Activated naive CD8-positive, alpha-beta T cell (primary cell): ENCODE measurements at regions not wholly inside any gene's neighbourhood (a gene's known extent, or its start where the extent isn't known, plus 50 kb on each side); places are given as distances from the start of the nearest gene placed in this dataset.

Source experiments
- H3K27ac Mint-ChIP-seq: one replicate; pipeline ENCODE4 v1.8.0; 2021; ENCODE audit warnings: mixed read lengths
- H3K27me3 Mint-ChIP-seq: one replicate; pipeline ENCODE4 v1.8.0; 2021; ENCODE audit warnings: mixed read lengths
- H3K36me3 Mint-ChIP-seq: one replicate; pipeline ENCODE4 v1.8.0; 2021; ENCODE audit warnings: mixed read lengths
- H3K4me1 Mint-ChIP-seq: one replicate; pipeline ENCODE4 v1.8.0; 2021; ENCODE audit warnings: low read depth, mixed read lengths
- H3K4me3 Mint-ChIP-seq: one replicate; pipeline ENCODE4 v1.8.0; 2021; ENCODE audit warnings: mild to moderate bottlenecking, mixed read lengths
- H3K9me3 Mint-ChIP-seq: one replicate; pipeline ENCODE4 v1.8.0; 2021; ENCODE audit warnings: low read depth, mixed read lengths

DNA sequence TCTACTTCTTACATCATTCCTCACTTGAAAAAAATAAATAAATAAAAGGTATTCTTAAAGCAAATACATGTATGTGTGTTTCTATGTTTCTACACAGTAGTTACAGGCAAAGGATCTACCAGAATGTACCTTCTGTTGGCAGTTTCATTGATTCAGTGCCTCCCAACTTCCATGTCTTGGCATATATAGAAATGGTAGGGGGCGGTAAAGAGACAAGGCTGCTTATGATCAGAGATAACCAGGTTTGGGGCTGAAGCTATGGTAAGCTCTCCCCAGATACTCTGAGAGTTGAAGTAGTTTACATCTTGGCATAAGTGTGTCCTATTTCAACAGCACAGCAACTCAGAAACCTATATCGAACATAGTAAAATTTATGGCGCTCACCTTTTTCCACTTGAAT is 1075.4 kb upstream of the C9orf72 start:
- no peak overlapping the region for H3K4me3 Mint-ChIP-seq

GRCh38 chr9:28650327-28650726 is 1077.0 kb upstream of the C9orf72 start:
- H3K4me3 Mint-ChIP-seq = no peak overlapping the region
- H3K4me1 Mint-ChIP-seq = no peaks in the 10 kb centered on the region
- H3K36me3 Mint-ChIP-seq = no peaks in the 10 kb centered on the region
- H3K9me3 Mint-ChIP-seq = peaks cover 7% of the 10 kb centered on the region
- no peaks in the 10 kb centered on the region for H3K27me3 Mint-ChIP-seq
- H3K27ac Mint-ChIP-seq = no peak overlapping the region

More for the DNA sequence above, 1075.4 kb upstream of the C9orf72 start:
- no peak overlapping the region for H3K27ac Mint-ChIP-seq
- H3K27me3 Mint-ChIP-seq = no peaks in the 10 kb centered on the region
- no peaks in the 10 kb centered on the region for H3K4me1 Mint-ChIP-seq
- H3K9me3 Mint-ChIP-seq = peaks cover 12% of the 10 kb centered on the region
- H3K36me3 Mint-ChIP-seq = no peaks in the 10 kb centered on the region

- no peaks in the 10 kb centered on the region for H3K27me3 Mint-ChIP-seq
- no peaks in the 10 kb centered on the region for H3K4me1 Mint-ChIP-seq
- no peaks in the 10 kb centered on the region for H3K36me3 Mint-ChIP-seq
- H3K4me3 Mint-ChIP-seq = no peak overlapping the region
- peaks cover 6% of the 10 kb centered on the region for H3K9me3 Mint-ChIP-seq
- no peak overlapping the region for H3K27ac Mint-ChIP-seq
Measured at GRCh38 chr9:28651050-28651722, 1077.9 kb upstream of the C9orf72 start.

DNA sequence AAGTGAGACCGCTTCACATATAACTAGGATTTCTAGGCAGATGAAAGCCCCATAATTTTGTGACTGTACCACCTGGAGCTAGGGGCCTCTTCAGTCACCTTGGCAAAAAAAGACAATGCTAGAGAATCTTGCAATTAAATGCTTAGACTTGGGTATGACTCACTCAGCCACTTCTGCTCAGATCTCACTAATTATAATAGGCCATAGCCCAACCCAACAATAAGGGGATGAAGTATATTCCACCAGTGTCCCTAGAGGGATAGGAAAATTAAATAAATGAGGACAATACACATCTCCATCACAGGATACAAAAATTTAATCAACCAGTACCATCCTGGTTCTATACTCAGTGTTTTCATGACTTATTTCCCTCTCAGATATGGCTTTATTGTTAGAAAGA is 1079.9 kb upstream of the C9orf72 start:
- H3K27me3 Mint-ChIP-seq = no peaks in the 10 kb centered on the region
- H3K9me3 Mint-ChIP-seq = peaks cover 3% of the 10 kb centered on the region
- no peaks in the 10 kb centered on the region for H3K4me1 Mint-ChIP-seq

GRCh38 chr9:28656727-28657126 is 1083.4 kb upstream of the C9orf72 start:
- H3K27ac Mint-ChIP-seq = no peak overlapping the region
- no peaks in the 10 kb centered on the region for H3K36me3 Mint-ChIP-seq
- H3K4me1 Mint-ChIP-seq = no peaks in the 10 kb centered on the region
- H3K27me3 Mint-ChIP-seq = no peaks in the 10 kb centered on the region
- H3K4me3 Mint-ChIP-seq = no peak overlapping the region
- H3K9me3 Mint-ChIP-seq = peaks cover 4% of the 10 kb centered on the region

More for the DNA sequence above, 1079.9 kb upstream of the C9orf72 start:
- Mint-ChIP-seq H3K36me3 (no peaks in the 10 kb centered on the region), H3K27ac (no peak overlapping the region), H3K4me3 (no peak overlapping the region)

- no peaks in the 10 kb centered on the region for H3K36me3 Mint-ChIP-seq
Measured at GRCh38 chr9:28661853-28662252, 1088.6 kb upstream of the C9orf72 start.

GRCh38 chr9:28662675-28663074 is 1089.4 kb upstream of the C9orf72 start:
- Mint-ChIP-seq H3K36me3 (no peaks in the 10 kb centered on the region), H3K27ac (no peak overlapping the region), H3K9me3 (peaks cover 7% of the 10 kb centered on the region), H3K4me1 (no peaks in the 10 kb centered on the region), H3K27me3 (no peaks in the 10 kb centered on the region), H3K4me3 (no peak overlapping the region)

More at GRCh38 chr9:28661853-28662252, 1088.6 kb upstream of the C9orf72 start:
- Mint-ChIP-seq H3K27ac (no peak overlapping the region), H3K9me3 (peaks cover 7% of the 10 kb centered on the region), H3K4me3 (no peak overlapping the region), H3K4me1 (no peaks in the 10 kb centered on the region), H3K27me3 (no peaks in the 10 kb centered on the region)

DNA sequence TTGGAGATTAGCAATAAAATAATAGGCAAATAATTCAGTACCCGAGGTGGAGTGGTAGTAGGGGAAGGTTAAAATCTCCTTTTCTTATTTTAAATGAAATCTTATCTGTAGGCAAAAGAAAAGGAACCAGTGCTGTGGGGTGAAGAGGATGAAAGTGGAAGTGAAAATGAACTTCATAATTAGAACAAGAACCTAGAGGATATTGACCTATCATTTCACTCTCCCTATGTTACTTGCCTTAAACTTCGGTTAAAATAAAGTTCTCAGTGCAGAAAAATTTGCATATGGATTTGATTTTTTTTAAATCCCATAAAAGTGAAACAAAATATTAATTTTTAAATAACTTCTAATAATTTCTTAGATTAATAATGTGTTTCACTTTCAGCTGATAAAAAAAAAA is 1094.9 kb upstream of the C9orf72 start:
- no peaks in the 10 kb centered on the region for H3K36me3 Mint-ChIP-seq
- no peaks in the 10 kb centered on the region for H3K4me1 Mint-ChIP-seq
- H3K9me3 Mint-ChIP-seq = peaks cover 3% of the 10 kb centered on the region
- no peak overlapping the region for H3K27ac Mint-ChIP-seq
- H3K4me3 Mint-ChIP-seq = no peak overlapping the region
- H3K27me3 Mint-ChIP-seq = no peaks in the 10 kb centered on the region

GRCh38 chr9:28671000-28671399 is 1097.7 kb upstream of the C9orf72 start:
- Mint-ChIP-seq H3K36me3 (no peaks in the 10 kb centered on the region), H3K27ac (no peak overlapping the region), H3K4me3 (no peak overlapping the region), H3K4me1 (no peaks in the 10 kb centered on the region), H3K9me3 (peaks cover 3% of the 10 kb centered on the region), H3K27me3 (no peaks in the 10 kb centered on the region)

- Mint-ChIP-seq H3K36me3 (no peaks in the 10 kb centered on the region), H3K4me1 (no peaks in the 10 kb centered on the region), H3K27me3 (no peaks in the 10 kb centered on the region), H3K27ac (no peak overlapping the region), H3K9me3 (no peaks in the 10 kb centered on the region), H3K4me3 (no peak overlapping the region)
Measured at GRCh38 chr9:28678097-28678496, 1104.8 kb upstream of the C9orf72 start.

- Mint-ChIP-seq H3K4me3 (no peak overlapping the region), H3K36me3 (no peaks in the 10 kb centered on the region), H3K9me3 (peaks cover 9% of the 10 kb centered on the region), H3K27ac (no peak overlapping the region), H3K4me1 (no peaks in the 10 kb centered on the region), H3K27me3 (no peaks in the 10 kb centered on the region)
Measured at GRCh38 chr9:28688172-28688571, 1114.9 kb upstream of the C9orf72 start.

DNA sequence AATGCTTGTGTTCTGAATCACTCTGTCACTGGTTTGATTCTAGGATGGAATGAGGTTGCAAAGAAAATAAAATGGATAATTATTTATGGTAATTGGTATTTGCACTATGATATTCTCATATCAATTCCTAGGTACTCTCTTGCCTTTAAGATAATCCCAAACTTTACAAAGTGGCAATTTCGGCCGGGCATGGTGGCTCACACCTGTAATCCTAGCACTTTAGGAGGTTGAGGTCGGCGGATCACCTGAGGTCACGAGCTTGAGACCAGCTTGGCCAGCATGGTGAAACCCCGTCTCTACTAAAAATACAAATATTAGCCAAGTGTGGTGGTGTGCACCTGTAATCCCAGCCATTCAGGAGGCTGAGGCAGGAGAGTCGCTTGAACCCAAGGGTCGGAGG is 1118.7 kb upstream of the C9orf72 start:
- no peak overlapping the region for H3K27ac Mint-ChIP-seq
- H3K4me1 Mint-ChIP-seq = no peaks in the 10 kb centered on the region
- no peaks in the 10 kb centered on the region for H3K27me3 Mint-ChIP-seq
- H3K4me3 Mint-ChIP-seq = no peak overlapping the region
- no peaks in the 10 kb centered on the region for H3K36me3 Mint-ChIP-seq
- peaks cover 12% of the 10 kb centered on the region for H3K9me3 Mint-ChIP-seq

- Mint-ChIP-seq H3K4me3 (no peak overlapping the region), H3K4me1 (no peaks in the 10 kb centered on the region), H3K36me3 (no peaks in the 10 kb centered on the region), H3K27ac (no peak overlapping the region), H3K27me3 (no peaks in the 10 kb centered on the region), H3K9me3 (peaks cover 15% of the 10 kb centered on the region)
Measured at GRCh38 chr9:28696960-28697359, 1123.7 kb upstream of the C9orf72 start.

DNA sequence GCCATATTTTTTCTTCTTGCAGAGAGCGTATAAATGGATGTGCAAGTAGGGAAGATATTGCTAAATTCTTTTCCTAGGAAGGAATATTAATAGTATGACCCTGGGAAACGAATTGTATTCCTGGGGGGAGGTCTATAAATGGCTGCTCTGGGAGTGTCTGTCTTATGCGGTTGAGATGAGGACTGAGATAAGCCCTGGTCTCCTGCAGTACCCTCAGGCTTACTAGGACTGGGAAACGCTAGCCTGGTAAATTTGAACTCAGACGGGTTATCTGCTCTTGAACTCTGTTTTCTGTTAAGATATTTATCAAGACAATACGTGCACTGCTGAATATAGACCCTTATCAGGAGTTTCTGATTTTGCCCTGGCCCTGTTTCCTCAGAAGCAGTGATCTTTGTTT is 1126.4 kb upstream of the C9orf72 start:
- Mint-ChIP-seq H3K27ac (no peak overlapping the region), H3K36me3 (no peaks in the 10 kb centered on the region), H3K9me3 (peaks cover 17% of the 10 kb centered on the region), H3K4me3 (no peak overlapping the region), H3K4me1 (no peaks in the 10 kb centered on the region), H3K27me3 (no peaks in the 10 kb centered on the region)

DNA sequence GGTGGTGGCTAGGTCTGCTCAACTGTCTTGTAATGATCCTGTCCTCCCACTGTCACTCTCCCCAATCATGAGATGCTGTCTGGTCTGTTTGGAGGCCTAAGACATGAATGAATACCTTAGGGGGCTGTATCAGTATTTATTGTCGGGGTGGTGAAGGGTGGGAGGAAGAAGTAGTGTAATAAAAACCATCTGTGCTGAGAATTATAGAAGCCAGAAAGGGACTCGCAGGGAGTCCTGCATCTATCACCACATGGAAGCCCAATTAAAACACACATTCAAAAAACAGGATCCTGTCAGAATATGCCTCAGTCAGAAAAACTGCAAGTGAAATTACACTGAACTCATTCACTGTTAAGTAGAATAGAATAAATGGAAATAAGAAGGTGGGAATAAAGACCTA is 1134.3 kb upstream of the C9orf72 start:
- no peaks in the 10 kb centered on the region for H3K27me3 Mint-ChIP-seq
- H3K27ac Mint-ChIP-seq = no peak overlapping the region
- peaks cover 4% of the 10 kb centered on the region for H3K9me3 Mint-ChIP-seq
- H3K4me1 Mint-ChIP-seq = no peaks in the 10 kb centered on the region
- no peak overlapping the region for H3K4me3 Mint-ChIP-seq
- H3K36me3 Mint-ChIP-seq = no peaks in the 10 kb centered on the region

- H3K27me3 Mint-ChIP-seq = no peaks in the 10 kb centered on the region
- H3K9me3 Mint-ChIP-seq = peaks cover under 1% of the 10 kb centered on the region
- no peak overlapping the region for H3K4me3 Mint-ChIP-seq
- H3K27ac Mint-ChIP-seq = no peak overlapping the region
- no peaks in the 10 kb centered on the region for H3K36me3 Mint-ChIP-seq
- H3K4me1 Mint-ChIP-seq = no peaks in the 10 kb centered on the region
Measured at GRCh38 chr9:28714188-28714587, 1140.9 kb upstream of the C9orf72 start.
